ENCODE measurements at regions not wholly inside any gene's neighbourhood (a gene's known extent, or its start where the extent isn't known, plus 50 kb on each side); places are given as distances from the start of the nearest gene placed in this dataset.
"Not testable (repeated sequence)": the region's sequence is repeated elsewhere in the genome, so short reads cannot be mapped to it uniquely, and the experiment has no call there.

DNA sequence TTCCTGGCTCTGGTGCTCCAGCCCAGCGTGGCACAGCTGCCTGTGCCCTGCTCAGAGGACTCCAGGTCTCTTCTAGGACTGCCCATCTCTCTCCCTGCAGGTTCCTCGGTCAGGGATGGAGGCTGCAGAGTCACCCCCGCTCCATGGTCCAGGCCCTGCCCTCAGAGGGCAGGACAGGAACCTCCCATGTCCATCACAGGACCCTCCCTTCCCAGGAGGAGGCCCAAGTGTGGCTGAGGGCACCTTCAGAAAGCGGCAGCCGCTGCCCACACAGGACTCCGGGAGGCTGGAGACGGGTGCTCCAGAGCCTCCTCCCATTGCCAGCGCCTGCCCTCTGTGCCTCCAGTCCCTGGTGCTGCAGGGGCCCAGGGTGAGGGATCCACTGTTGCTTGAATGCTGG, 291.5 kb downstream of the ADGRD1 start:
- TF ChIP-seq, protein P1, sequence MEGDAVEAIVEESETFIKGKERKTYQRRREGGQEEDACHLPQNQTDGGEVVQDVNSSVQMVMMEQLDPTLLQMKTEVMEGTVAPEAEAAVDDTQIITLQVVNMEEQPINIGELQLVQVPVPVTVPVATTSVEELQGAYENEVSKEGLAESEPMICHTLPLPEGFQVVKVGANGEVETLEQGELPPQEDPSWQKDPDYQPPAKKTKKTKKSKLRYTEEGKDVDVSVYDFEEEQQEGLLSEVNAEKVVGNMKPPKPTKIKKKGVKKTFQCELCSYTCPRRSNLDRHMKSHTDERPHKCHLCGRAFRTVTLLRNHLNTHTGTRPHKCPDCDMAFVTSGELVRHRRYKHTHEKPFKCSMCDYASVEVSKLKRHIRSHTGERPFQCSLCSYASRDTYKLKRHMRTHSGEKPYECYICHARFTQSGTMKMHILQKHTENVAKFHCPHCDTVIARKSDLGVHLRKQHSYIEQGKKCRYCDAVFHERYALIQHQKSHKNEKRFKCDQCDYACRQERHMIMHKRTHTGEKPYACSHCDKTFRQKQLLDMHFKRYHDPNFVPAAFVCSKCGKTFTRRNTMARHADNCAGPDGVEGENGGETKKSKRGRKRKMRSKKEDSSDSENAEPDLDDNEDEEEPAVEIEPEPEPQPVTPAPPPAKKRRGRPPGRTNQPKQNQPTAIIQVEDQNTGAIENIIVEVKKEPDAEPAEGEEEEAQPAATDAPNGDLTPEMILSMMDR (optimal IDR thresholded peaks at IDR 0.05 in 1 of 3, IDR thresholded peaks at IDR 0.05 in 1 of 3, conservative IDR thresholded peaks at IDR 0.05 in 1 of 3; ENCODE audit: extremely low read depth in 1 of 3, insufficient read depth in 2 of 3, low read length in 3 of 3), result not testable (repeated sequence)
- not testable (repeated sequence) for TF ChIP-seq EZH2 (IDR thresholded peaks at IDR 0.05; ENCODE audit: low read length)

Measured in keratinocyte (primary cell).